ENCODE measurements at regions not wholly inside any gene's neighbourhood (a gene's known extent, or its start where the extent isn't known, plus 50 kb on each side); places are given as distances from the start of the nearest gene placed in this dataset.

DNA sequence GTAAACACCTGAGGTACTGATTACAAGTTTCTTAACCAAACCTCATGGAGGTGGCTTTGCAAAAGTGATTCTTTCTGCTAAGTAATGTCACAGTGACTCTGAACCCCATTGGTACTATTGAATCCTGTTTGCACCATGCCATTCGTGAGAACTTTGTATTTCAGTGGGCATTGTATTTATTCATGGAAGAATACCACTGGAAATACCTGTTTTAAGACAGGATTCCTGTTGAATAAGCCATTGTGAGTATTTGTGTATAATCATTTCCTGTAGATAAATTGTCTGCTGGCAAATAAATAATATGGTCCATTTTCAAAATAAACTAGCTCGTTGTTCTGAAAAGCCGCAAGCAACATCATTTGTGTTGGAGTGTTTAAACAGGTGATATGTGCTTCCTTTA, 136.4 kb upstream of the GUCY1A1 start:
- H3K4me3 ChIP-seq (ENCODE audit: low read depth, low read length), result no peak overlapping the region
- DNase-seq (ENCODE audit: low read depth), result no peak
- no peaks in the 10 kb centered on the region for H3K27me3 ChIP-seq (ENCODE audit: control insufficient read depth, insufficient read depth, low read length)
- TF ChIP-seq, protein P1, sequence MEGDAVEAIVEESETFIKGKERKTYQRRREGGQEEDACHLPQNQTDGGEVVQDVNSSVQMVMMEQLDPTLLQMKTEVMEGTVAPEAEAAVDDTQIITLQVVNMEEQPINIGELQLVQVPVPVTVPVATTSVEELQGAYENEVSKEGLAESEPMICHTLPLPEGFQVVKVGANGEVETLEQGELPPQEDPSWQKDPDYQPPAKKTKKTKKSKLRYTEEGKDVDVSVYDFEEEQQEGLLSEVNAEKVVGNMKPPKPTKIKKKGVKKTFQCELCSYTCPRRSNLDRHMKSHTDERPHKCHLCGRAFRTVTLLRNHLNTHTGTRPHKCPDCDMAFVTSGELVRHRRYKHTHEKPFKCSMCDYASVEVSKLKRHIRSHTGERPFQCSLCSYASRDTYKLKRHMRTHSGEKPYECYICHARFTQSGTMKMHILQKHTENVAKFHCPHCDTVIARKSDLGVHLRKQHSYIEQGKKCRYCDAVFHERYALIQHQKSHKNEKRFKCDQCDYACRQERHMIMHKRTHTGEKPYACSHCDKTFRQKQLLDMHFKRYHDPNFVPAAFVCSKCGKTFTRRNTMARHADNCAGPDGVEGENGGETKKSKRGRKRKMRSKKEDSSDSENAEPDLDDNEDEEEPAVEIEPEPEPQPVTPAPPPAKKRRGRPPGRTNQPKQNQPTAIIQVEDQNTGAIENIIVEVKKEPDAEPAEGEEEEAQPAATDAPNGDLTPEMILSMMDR (IDR thresholded peaks at IDR 0.05; ENCODE audit: insufficient read depth, low read length, poor library complexity, severe bottlenecking), result no peak
- no peaks in the 10 kb centered on the region for H3K36me3 ChIP-seq (ENCODE audit: control insufficient read depth, insufficient read depth, low read length)

DNA sequence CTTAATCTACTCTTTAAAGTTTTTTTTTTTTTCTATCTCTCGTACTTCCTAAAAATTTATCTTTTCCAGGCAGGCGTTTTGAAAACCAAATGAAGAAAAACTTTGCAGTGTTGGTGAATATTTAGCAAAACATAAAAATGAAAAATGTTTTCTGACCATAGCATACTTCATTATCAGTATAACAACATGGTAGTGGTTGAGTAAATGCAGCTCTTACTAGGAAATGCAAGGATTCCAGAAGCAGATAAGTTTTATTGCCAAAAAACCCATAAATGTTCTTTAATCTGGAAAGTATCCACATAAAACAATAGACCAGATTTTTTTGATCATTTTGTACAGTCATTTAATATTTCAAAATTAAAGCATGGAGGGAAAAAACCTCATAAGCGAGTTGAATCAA, 136.9 kb upstream of the GUCY1A1 start:
- no peak for DNase-seq (ENCODE audit: low read depth)
- TF ChIP-seq, protein P1 (IDR thresholded peaks at IDR 0.05; ENCODE audit: insufficient read depth, low read length, poor library complexity, severe bottlenecking), result no peak
- Histone ChIP-seq H3K4me3 (ENCODE audit: low read depth, low read length) (no peak overlapping the region), H3K36me3 (ENCODE audit: control insufficient read depth, insufficient read depth, low read length) (no peaks in the 10 kb centered on the region), H3K27me3 (ENCODE audit: control insufficient read depth, insufficient read depth, low read length) (no peaks in the 10 kb centered on the region)

DNA sequence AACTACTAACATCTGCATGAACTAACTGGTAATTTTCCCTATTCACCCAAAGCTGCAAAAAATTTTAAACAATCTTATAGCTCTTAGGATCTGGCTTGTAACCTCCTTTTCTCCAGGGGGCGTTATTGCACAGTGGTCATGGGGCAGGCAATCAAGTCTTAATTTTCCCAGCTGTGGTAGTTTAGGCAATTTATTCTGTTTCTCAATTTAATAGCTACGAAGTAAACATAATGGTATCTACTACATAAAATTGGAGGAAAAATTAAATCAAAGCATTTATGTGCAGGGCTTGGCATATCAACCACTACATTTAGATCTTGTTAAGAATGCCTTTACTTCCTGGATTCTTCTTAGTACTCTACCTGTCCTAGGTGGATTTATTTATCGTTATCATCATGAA, 137.4 kb upstream of the GUCY1A1 start:
- H3K27me3 ChIP-seq (ENCODE audit: control insufficient read depth, insufficient read depth, low read length), result no peaks in the 10 kb centered on the region
- TF ChIP-seq, protein P1 (IDR thresholded peaks at IDR 0.05; ENCODE audit: insufficient read depth, low read length, poor library complexity, severe bottlenecking), result peak; percentile 33
- no peak for DNase-seq (ENCODE audit: low read depth)
- no peak overlapping the region for H3K4me3 ChIP-seq (ENCODE audit: low read depth, low read length)
- no peaks in the 10 kb centered on the region for H3K36me3 ChIP-seq (ENCODE audit: control insufficient read depth, insufficient read depth, low read length)

DNA sequence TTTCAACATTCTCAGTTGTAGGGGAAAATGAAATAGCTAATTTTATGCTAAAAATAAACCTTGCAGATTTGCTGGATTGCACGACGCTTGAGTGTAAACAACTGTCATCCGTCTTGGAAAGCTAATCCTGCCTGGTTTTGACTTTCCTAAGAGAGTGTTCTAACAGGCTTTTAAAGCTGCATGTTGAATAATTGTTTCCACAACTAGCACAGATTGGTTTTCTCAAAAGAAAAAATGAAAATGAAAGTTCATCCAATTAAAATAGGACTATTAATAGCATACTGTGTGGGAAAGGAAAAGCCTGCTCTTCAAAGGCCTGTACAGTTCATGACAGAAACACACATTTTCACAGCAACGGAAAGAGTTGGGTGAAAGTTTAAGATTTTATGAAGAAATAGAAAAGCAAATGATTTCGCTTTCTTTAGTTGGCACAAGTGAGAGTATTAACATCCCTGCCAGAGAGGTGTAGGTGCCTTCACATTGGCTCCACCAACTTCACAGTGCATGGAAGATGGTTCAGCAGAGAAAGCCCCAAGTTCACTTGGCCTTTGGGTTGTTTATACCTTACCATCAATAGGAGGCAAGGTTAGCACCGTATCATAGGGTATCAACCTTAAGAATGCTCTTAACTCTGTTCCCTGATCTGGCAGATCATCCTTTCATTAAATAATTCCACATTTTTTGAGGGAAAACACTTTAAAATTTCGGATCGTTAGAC, 140.0 kb upstream of the GUCY1A1 start:
- H3K4me3 ChIP-seq (ENCODE audit: low read depth, low read length), result no peak overlapping the region
- DNase-seq (ENCODE audit: low read depth), result no peak
- TF ChIP-seq, protein P1 (IDR thresholded peaks at IDR 0.05; ENCODE audit: insufficient read depth, low read length, poor library complexity, severe bottlenecking), result no peak
- H3K27me3 ChIP-seq (ENCODE audit: control insufficient read depth, insufficient read depth, low read length), result no peaks in the 10 kb centered on the region
- H3K36me3 ChIP-seq (ENCODE audit: control insufficient read depth, insufficient read depth, low read length), result no peaks in the 10 kb centered on the region

DNA sequence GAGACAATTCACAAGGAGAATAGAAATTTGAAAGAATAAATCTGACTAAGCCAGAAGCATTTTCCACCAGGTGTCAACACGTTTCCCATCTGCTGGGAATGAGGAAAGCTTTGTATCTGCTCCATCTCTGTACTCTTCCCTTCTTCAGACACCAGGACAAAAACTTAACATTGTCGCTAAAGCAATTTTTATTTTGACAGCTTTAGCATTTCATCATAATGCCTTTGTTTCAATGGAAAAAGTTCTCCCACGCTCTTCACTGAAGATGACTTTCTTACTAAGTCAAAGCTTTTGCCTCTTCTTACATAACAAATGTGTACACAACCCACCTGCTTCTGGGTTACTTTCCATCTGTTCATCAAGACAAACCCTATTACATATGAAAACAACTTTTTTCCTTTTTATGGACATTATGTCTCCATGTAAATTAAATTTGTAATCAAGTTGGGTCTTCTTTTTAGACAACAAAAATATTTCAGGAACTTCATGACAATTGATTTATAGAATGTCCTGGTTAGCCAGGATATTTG, 141.7 kb upstream of the GUCY1A1 start:
- Histone ChIP-seq H3K4me3 (ENCODE audit: low read depth, low read length) (no peak overlapping the region), H3K36me3 (ENCODE audit: control insufficient read depth, insufficient read depth, low read length) (no peaks in the 10 kb centered on the region), H3K27me3 (ENCODE audit: control insufficient read depth, insufficient read depth, low read length) (no peaks in the 10 kb centered on the region)
- DNase-seq (ENCODE audit: low read depth), result no peak
- TF ChIP-seq, protein P1 (IDR thresholded peaks at IDR 0.05; ENCODE audit: insufficient read depth, low read length, poor library complexity, severe bottlenecking), result no peak

DNA sequence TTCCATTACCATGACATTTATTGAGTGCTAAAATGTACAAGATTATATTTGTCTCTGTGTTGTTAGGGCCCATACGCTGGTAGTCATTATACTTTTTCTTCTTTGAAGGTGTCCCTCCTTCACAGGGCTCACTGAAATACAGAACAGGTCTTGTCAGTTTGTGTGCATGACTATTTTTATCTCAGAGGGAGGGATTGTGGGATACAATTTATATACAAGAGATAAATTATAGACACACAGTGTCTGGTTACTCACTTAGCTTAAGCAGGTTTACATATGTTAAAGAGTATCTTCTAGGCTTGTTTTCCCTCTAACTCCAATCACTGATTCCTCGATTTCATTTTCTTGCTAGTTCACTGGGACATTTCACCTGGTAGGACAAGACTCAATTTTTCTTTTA, 143.3 kb upstream of the GUCY1A1 start:
- no peak for DNase-seq (ENCODE audit: low read depth)
- no peak overlapping the region for H3K4me3 ChIP-seq (ENCODE audit: low read depth, low read length)
- H3K36me3 ChIP-seq (ENCODE audit: control insufficient read depth, insufficient read depth, low read length), result no peaks in the 10 kb centered on the region
- TF ChIP-seq, protein P1 (IDR thresholded peaks at IDR 0.05; ENCODE audit: insufficient read depth, low read length, poor library complexity, severe bottlenecking), result no peak
- no peaks in the 10 kb centered on the region for H3K27me3 ChIP-seq (ENCODE audit: control insufficient read depth, insufficient read depth, low read length)

Measured in kidney epithelial cell (primary cell).